Sigmoid colon (tissue), 3 donors: ENCODE measurements at regions not wholly inside any gene's neighbourhood (a gene's known extent, or its start where the extent isn't known, plus 50 kb on each side); places are given as distances from the start of the nearest gene placed in this dataset.

Experiments
- POLR2A ChIP-seq, 2 donors: fragments of 450-650 bp; IDR thresholded peaks; one replicate each; pipeline ENCODE4 v1.6.1; 2016; ENCODE audit warnings: antibody characterized with exemption in 2 of 2, mild to moderate bottlenecking in 2 of 2, moderate library complexity in 2 of 2
- TF ChIP-seq, protein P1 (sequence below), 4 experiments: fragments of 450-650 bp in 3 of 4; fragments of 200-600 bp in 1 of 4; IDR thresholded peaks; one replicate each; pipeline ENCODE4 v1.5.1; 2016 to 2019; ENCODE audit warnings: antibody characterized with exemption in 4 of 4, mild to moderate bottlenecking in 3 of 4, moderate library complexity in 2 of 4

GRCh38 chr2:121943285-121943684, 187.8 kb downstream of the TSN start:
- TF ChIP-seq, protein P1, sequence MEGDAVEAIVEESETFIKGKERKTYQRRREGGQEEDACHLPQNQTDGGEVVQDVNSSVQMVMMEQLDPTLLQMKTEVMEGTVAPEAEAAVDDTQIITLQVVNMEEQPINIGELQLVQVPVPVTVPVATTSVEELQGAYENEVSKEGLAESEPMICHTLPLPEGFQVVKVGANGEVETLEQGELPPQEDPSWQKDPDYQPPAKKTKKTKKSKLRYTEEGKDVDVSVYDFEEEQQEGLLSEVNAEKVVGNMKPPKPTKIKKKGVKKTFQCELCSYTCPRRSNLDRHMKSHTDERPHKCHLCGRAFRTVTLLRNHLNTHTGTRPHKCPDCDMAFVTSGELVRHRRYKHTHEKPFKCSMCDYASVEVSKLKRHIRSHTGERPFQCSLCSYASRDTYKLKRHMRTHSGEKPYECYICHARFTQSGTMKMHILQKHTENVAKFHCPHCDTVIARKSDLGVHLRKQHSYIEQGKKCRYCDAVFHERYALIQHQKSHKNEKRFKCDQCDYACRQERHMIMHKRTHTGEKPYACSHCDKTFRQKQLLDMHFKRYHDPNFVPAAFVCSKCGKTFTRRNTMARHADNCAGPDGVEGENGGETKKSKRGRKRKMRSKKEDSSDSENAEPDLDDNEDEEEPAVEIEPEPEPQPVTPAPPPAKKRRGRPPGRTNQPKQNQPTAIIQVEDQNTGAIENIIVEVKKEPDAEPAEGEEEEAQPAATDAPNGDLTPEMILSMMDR (IDR thresholded peaks at IDR 0.05): no peak
- no peak for TF ChIP-seq POLR2A (IDR thresholded peaks at IDR 0.05)
